SK-N-SH (cell line): ENCODE measurements at regions not wholly inside any gene's neighbourhood (a gene's known extent, or its start where the extent isn't known, plus 50 kb on each side); places are given as distances from the start of the nearest gene placed in this dataset.

ENCODE experiments used
- CTCF ChIA-PET: fragments of 300-600, 350-600 bp; formaldehyde crosslinking; extraction: SDS; loops from one replicate; lab custom pipeline; 2021; lab: Yijun Ruan, JAX
- POLR2A ChIA-PET: fragments of 350-600 bp; sonication (Branson Sonifier 250); formaldehyde crosslinking; extraction: SDS; loops from one replicate; lab custom pipeline; 2020; ENCODE audit warnings: antibody characterized with exemption, inconsistent platforms; lab: Yijun Ruan, JAX
- DNase-seq: peaks from one replicate; pipeline ENCODE4 v3.0.0; 2012
- H2AFZ ChIP-seq: fragments of 200-600 bp; sonication (generic); 2 replicates; pipeline ENCODE4 v1.8.1; 2016; ENCODE audit warnings: antibody characterized with exemption, mild to moderate bottlenecking, low read depth
- H3F3A ChIP-seq: fragments of 200-600 bp; sonication (generic); replicated peaks from 2 replicates; pipeline ENCODE3; 2016; ENCODE audit warnings: antibody characterized with exemption, mild to moderate bottlenecking; ENCODE audit not compliant: insufficient read depth
- H3K27ac ChIP-seq, 2 experiments: fragments of 200-500 bp in 1 of 2; fragments of 200-600 bp in 1 of 2; sonication (Bioruptor generic) in 1 of 2; sonication (generic), shearing (Covaris generic) in 1 of 2; 2 replicates each; pipeline versions ENCODE4 v1.5.1 to v1.6.1; 2014 to 2016; ENCODE audit warnings: low read depth in 2 of 2, inconsistent platforms in 1 of 2, low read length in 1 of 2, mild to moderate bottlenecking in 1 of 2, mixed read lengths in 1 of 2
- H3K27me3 ChIP-seq: fragments of 200-600 bp; sonication (generic), shearing (Covaris generic); 2 replicates; pipeline ENCODE4 v1.6.1; 2016; ENCODE audit warnings: mixed run types; ENCODE audit not compliant: insufficient read depth
- H3K36me3 ChIP-seq, 2 experiments: fragments of 200-500 bp in 1 of 2; fragments of 200-600 bp in 1 of 2; sonication (Bioruptor generic) in 1 of 2; sonication (generic) in 1 of 2; replicated peaks in 1 of 2; 2 replicates each; pipeline versions ENCODE3 to v1.5.1; 2014 to 2016; ENCODE audit warnings: low read length in 1 of 2, mild to moderate bottlenecking in 1 of 2; ENCODE audit not compliant: insufficient read depth in 2 of 2, control insufficient read depth in 1 of 2
- H3K4me1 ChIP-seq, 2 experiments: fragments of 200-500 bp in 1 of 2; fragments of 200-600 bp in 1 of 2; sonication (Bioruptor generic) in 1 of 2; sonication (generic), shearing (Covaris generic) in 1 of 2; 2 replicates each; pipeline versions ENCODE4 v1.5.1 to v1.6.1; 2014 to 2016; ENCODE audit warnings: low read depth in 1 of 2, low read length in 1 of 2, mixed run types in 1 of 2; ENCODE audit not compliant: insufficient read depth in 2 of 2, control insufficient read depth in 1 of 2
- H3K4me2 ChIP-seq: fragments of 200-600 bp; sonication (generic), shearing (Covaris generic); 2 replicates; pipeline ENCODE4 v1.6.1; 2017; ENCODE audit warnings: mixed run types
- H3K4me3 ChIP-seq, 2 experiments: fragments of 200-500 bp in 1 of 2; fragments of 200-600 bp in 1 of 2; sonication (Bioruptor generic) in 1 of 2; sonication (generic), shearing (Covaris generic) in 1 of 2; 2 replicates each; pipeline versions ENCODE4 v1.5.1 to v1.8.1; 2014 to 2016; ENCODE audit warnings: low read depth in 2 of 2, inconsistent platforms in 1 of 2, low read length in 1 of 2, mild to moderate bottlenecking in 1 of 2, mixed read lengths in 1 of 2, moderate library complexity in 1 of 2
- H3K79me2 ChIP-seq: fragments of 200-600 bp; sonication (generic); 2 replicates; pipeline ENCODE4 v1.8.1; 2017; ENCODE audit warnings: mild to moderate bottlenecking; ENCODE audit not compliant: insufficient read depth
- H3K9ac ChIP-seq: fragments of 200-600 bp; sonication (generic); 2 replicates; pipeline ENCODE4 v1.6.1; 2017; ENCODE audit warnings: mixed run types
- H3K9me2 ChIP-seq: fragments of 200-600 bp; sonication (generic); 2 replicates; pipeline ENCODE4 v1.6.1; 2017; ENCODE audit warnings: mixed run types
- H3K9me3 ChIP-seq: fragments of 200-600 bp; sonication (generic); 2 replicates; pipeline ENCODE4 v1.6.1; 2017; ENCODE audit warnings: mixed run types, mild to moderate bottlenecking, moderate library complexity
- H4K20me1 ChIP-seq: fragments of 200-600 bp; sonication (generic); 2 replicates; pipeline ENCODE4 v1.6.1; 2017; ENCODE audit warnings: mild to moderate bottlenecking, mixed run types; ENCODE audit not compliant: insufficient read depth
- CHD2 ChIP-seq: fragments of 150-350 bp; IDR thresholded peaks from 2 replicates; pipeline ENCODE4 v1.6.1; 2018; ENCODE audit warnings: low read length; ENCODE audit not compliant: partially characterized antibody
- EZH2phosphoT487 ChIP-seq: fragments of 200-600 bp; sonication (generic); IDR thresholded peaks from 2 replicates; pipeline ENCODE4 v1.6.1; 2017; ENCODE audit warnings: low read depth, mixed run types, mild to moderate bottlenecking, antibody characterized with exemption, moderate library complexity, borderline replicate concordance
- FOSL2 ChIP-seq: IDR thresholded peaks from 2 replicates; pipeline ENCODE4 v1.4.0; 2012; ENCODE audit warnings: low read depth, mild to moderate bottlenecking, moderate library complexity, borderline replicate concordance
- FOXM1 ChIP-seq: IDR thresholded peaks from 2 replicates; pipeline ENCODE4 v1.4.0; 2012; ENCODE audit warnings: low read depth, mild to moderate bottlenecking
- GABPA ChIP-seq: IDR thresholded peaks from 2 replicates; pipeline ENCODE4 v1.4.0; 2012; ENCODE audit warnings: low read depth, mild to moderate bottlenecking
- JUND ChIP-seq: IDR thresholded peaks from 2 replicates; pipeline ENCODE4 v1.4.0; 2012
- MAX ChIP-seq: IDR thresholded peaks from 2 replicates; pipeline ENCODE4 v1.4.0; 2012; ENCODE audit warnings: low read depth
- MXI1 ChIP-seq: IDR thresholded peaks from 2 replicates; pipeline ENCODE4 v1.6.1; 2012; ENCODE audit warnings: mild to moderate bottlenecking, low read depth, low read length, improper control_type of control experiment
- NFIC ChIP-seq: IDR thresholded peaks from 2 replicates; pipeline ENCODE4 v1.4.0; 2012; ENCODE audit warnings: borderline replicate concordance
- NRF1 ChIP-seq: IDR thresholded peaks from 2 replicates; pipeline ENCODE4 v1.6.1; 2012; ENCODE audit warnings: low read depth, mild to moderate bottlenecking, low read length
- PBX3 ChIP-seq: IDR thresholded peaks from 2 replicates; pipeline ENCODE4; 2012
- POLR2AphosphoS5 ChIP-seq: IDR thresholded peaks from 2 replicates; pipeline ENCODE4 v1.6.1; 2012; ENCODE audit warnings: low read depth, low read length
- RFX5 ChIP-seq: IDR thresholded peaks from 2 replicates; pipeline ENCODE4 v1.6.1; 2012; ENCODE audit warnings: mild to moderate bottlenecking, improper control_type of control experiment, low read length
- SIN3A ChIP-seq: IDR thresholded peaks from 2 replicates; pipeline ENCODE4 v1.6.1; 2012; ENCODE audit warnings: low read depth, mild to moderate bottlenecking, low read length, moderate library complexity, borderline replicate concordance
- TCF12 ChIP-seq: IDR thresholded peaks from 2 replicates; pipeline ENCODE4 v1.4.0; 2012
- WGBS: methylation state at CpG from one replicate; pipeline ENCODE4 v1.1.6; 2017; ENCODE audit warnings: low lambda C conversion rate; 5-methylcytosine and 5-hydroxymethylcytosine counted together
- TF ChIP-seq, protein P1 (sequence below): fragments of 150-350 bp; IDR thresholded peaks from 2 replicates; pipeline ENCODE4 v1.6.1; 2017; ENCODE audit warnings: antibody characterized with exemption, low read length, low read depth, borderline replicate concordance
- TF ChIP-seq, protein P2 (sequence below): fragments of 150-350 bp; IDR thresholded peaks from 2 replicates; pipeline ENCODE4 v1.6.1; 2016; ENCODE audit warnings: mild to moderate bottlenecking, low read depth, low read length

- H3K36me3 ChIP-seq = no peaks in the 10 kb centered on the region
- peak overlapping the region; percentile 2; the same call in 1 of the 2 replicates for H2AFZ ChIP-seq
- no peak overlapping the region for H3K4me2 ChIP-seq
- H3K9ac ChIP-seq = no peak overlapping the region
- H4K20me1 ChIP-seq = no peaks in the 10 kb centered on the region
- TF ChIP-seq MXI1 = no peak
- no peak for TF ChIP-seq RFX5
- no peak for TF ChIP-seq POLR2AphosphoS5
- no peak for TF ChIP-seq EZH2phosphoT487
- TF ChIP-seq CHD2 = no peak
- TF ChIP-seq TCF12 = no peak
- no peak for TF ChIP-seq FOXM1
- peak; percentile 87 for TF ChIP-seq FOSL2
- no peak for TF ChIP-seq MAX
- no peak for TF ChIP-seq SIN3A
- TF ChIP-seq PBX3 = 0 out of 2 replicates have a peak, but pooled peaks have one; percentile 28
- no peak for TF ChIP-seq NRF1
- TF ChIP-seq JUND = peak; percentile 82
- TF ChIP-seq NFIC = no peak
- TF ChIP-seq, protein P1, sequence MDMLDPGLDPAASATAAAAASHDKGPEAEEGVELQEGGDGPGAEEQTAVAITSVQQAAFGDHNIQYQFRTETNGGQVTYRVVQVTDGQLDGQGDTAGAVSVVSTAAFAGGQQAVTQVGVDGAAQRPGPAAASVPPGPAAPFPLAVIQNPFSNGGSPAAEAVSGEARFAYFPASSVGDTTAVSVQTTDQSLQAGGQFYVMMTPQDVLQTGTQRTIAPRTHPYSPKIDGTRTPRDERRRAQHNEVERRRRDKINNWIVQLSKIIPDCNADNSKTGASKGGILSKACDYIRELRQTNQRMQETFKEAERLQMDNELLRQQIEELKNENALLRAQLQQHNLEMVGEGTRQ = no peak
- no peak for TF ChIP-seq GABPA
- no peak for DNase-seq
- WGBS = 29% methylated on average over 2 of the region's 2 CpGs
- no peaks in the 10 kb centered on the region for H3K27me3 ChIP-seq
- no peak overlapping the region for H3K4me3 ChIP-seq
- CTCF ChIA-PET = interaction anchor here (1.1 to 2.0 kb wide), 2 partner anchors 11 to 19 kb away, joined by 3 to 4 read pairs; no protein-coding TSS in a partner anchor
- peaks cover 12% of the 10 kb centered on the region for H3F3A ChIP-seq
- no peaks in the 10 kb centered on the region for H3K79me2 ChIP-seq
- H3K9me2 ChIP-seq = no peaks in the 10 kb centered on the region
- POLR2A ChIA-PET = no interaction called here
- H3K4me1 ChIP-seq = no peaks in the 10 kb centered on the region
- H3K9me3 ChIP-seq = no peaks in the 10 kb centered on the region
- peak overlapping the region in 1 of 2 experiments; percentile 58; a peak in 2 of 4 replicates for H3K27ac ChIP-seq
Observed at GRCh38 chr1:244778344-244778743, 57.1 kb upstream of the COX20 start.

DNA sequence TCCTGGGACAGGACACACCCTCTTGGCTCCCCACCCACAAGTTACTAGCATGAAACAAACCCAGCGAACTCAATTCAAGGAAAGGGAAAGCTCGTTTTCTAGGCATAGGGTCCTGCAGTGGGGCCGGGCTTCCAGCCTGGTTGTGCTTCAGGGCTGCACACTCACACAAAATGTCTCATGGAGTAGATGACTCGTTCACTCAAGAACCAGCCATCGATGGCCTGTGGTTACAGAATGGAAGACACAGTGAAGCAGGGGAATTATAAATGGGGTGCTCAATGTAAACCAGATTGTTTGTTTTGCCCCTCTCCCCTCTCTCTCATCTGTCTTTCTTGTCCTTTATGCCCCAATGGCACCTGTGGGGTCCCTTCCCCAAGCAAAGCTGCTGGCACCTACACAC lies 56.0 kb upstream of the COX20 start:
- POLR2A ChIA-PET = no interaction called here
- TF ChIP-seq JUND = no peak
- TF ChIP-seq POLR2AphosphoS5 = no peak
- TF ChIP-seq, protein P2, sequence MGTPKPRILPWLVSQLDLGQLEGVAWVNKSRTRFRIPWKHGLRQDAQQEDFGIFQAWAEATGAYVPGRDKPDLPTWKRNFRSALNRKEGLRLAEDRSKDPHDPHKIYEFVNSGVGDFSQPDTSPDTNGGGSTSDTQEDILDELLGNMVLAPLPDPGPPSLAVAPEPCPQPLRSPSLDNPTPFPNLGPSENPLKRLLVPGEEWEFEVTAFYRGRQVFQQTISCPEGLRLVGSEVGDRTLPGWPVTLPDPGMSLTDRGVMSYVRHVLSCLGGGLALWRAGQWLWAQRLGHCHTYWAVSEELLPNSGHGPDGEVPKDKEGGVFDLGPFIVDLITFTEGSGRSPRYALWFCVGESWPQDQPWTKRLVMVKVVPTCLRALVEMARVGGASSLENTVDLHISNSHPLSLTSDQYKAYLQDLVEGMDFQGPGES = no peak
- no peak for TF ChIP-seq MXI1
- no peak overlapping the region for H3K9ac ChIP-seq
- H3K36me3 ChIP-seq = no peaks in the 10 kb centered on the region
- WGBS = 68% methylated on average over 5 of the region's 5 CpGs
- H3F3A ChIP-seq = peaks cover 12% of the 10 kb centered on the region
- no peaks in the 10 kb centered on the region for H3K4me1 ChIP-seq
- H3K27me3 ChIP-seq = no peaks in the 10 kb centered on the region
- H3K9me3 ChIP-seq = no peaks in the 10 kb centered on the region
- no peaks in the 10 kb centered on the region; the same call in 1 of the 2 replicates for H3K79me2 ChIP-seq
- no peak overlapping the region for H3K4me3 ChIP-seq
- peak overlapping the region in 1 of 2 experiments; percentile 58; a peak in 1 of 4 replicates for H3K27ac ChIP-seq
- H3K9me2 ChIP-seq = no peaks in the 10 kb centered on the region
- H3K4me2 ChIP-seq = no peak overlapping the region
- H2AFZ ChIP-seq = peak overlapping the region; percentile 2; the same call in 1 of the 2 replicates
- no peak for DNase-seq
- H4K20me1 ChIP-seq = no peaks in the 10 kb centered on the region
- CTCF ChIA-PET = interaction anchor here (0.9 to 2.0 kb wide), 2 partner anchors 10 to 22 kb away, joined by 4 to 6 read pairs; no protein-coding TSS in a partner anchor
